ENCODE measurements at regions not wholly inside any gene's neighbourhood (a gene's known extent, or its start where the extent isn't known, plus 50 kb on each side); places are given as distances from the start of the nearest gene placed in this dataset.

GRCh38 chr4:115315182-115315581, 201.8 kb upstream of the NDST4 start:
- no peaks in the 10 kb centered on the region for H3K36me3 ChIP-seq (ENCODE audit: insufficient read depth, low read length)

GRCh38 chr4:115310641-115311040, 197.2 kb upstream of the NDST4 start:
- Histone ChIP-seq H3K27me3 (ENCODE audit: insufficient read depth, low read length) (no peaks in the 10 kb centered on the region), H3K79me2 (ENCODE audit: control insufficient read depth, insufficient read depth, low read length, unreplicated experiment) (no peaks in the 10 kb centered on the region), H3K27ac (ENCODE audit: low read depth, low read length) (no peak overlapping the region), H2AFZ (ENCODE audit: low read length, unreplicated experiment) (no peak overlapping the region), H3K36me3 (ENCODE audit: insufficient read depth, low read length) (no peaks in the 10 kb centered on the region), H3K4me3 (ENCODE audit: low read depth, low read length) (no peak overlapping the region), H3K4me1 (ENCODE audit: control insufficient read depth, insufficient read depth, low read length, unreplicated experiment) (no peaks in the 10 kb centered on the region)

More at GRCh38 chr4:115315182-115315581, 201.8 kb upstream of the NDST4 start:
- Histone ChIP-seq H3K27me3 (ENCODE audit: insufficient read depth, low read length) (no peaks in the 10 kb centered on the region), H3K79me2 (ENCODE audit: control insufficient read depth, insufficient read depth, low read length, unreplicated experiment) (no peaks in the 10 kb centered on the region), H3K27ac (ENCODE audit: low read depth, low read length) (no peak overlapping the region), H3K4me3 (ENCODE audit: low read depth, low read length) (no peak overlapping the region), H3K4me1 (ENCODE audit: control insufficient read depth, insufficient read depth, low read length, unreplicated experiment) (no peaks in the 10 kb centered on the region), H2AFZ (ENCODE audit: low read length, unreplicated experiment) (no peak overlapping the region)

GRCh38 chr4:115294717-115295116, 181.3 kb upstream of the NDST4 start:
- H3K36me3 ChIP-seq (ENCODE audit: insufficient read depth, low read length): no peaks in the 10 kb centered on the region
- no peaks in the 10 kb centered on the region for H3K4me1 ChIP-seq (ENCODE audit: control insufficient read depth, insufficient read depth, low read length, unreplicated experiment)
- H3K4me3 ChIP-seq (ENCODE audit: low read depth, low read length): no peak overlapping the region
- no peak overlapping the region for H3K27ac ChIP-seq (ENCODE audit: low read depth, low read length)
- H3K79me2 ChIP-seq (ENCODE audit: control insufficient read depth, insufficient read depth, low read length, unreplicated experiment): no peaks in the 10 kb centered on the region
- H2AFZ ChIP-seq (ENCODE audit: low read length, unreplicated experiment): no peak overlapping the region
- no peaks in the 10 kb centered on the region for H3K27me3 ChIP-seq (ENCODE audit: insufficient read depth, low read length)

- no peaks in the 10 kb centered on the region for H3K79me2 ChIP-seq (ENCODE audit: control insufficient read depth, insufficient read depth, low read length, unreplicated experiment)
- no peak overlapping the region for H2AFZ ChIP-seq (ENCODE audit: low read length, unreplicated experiment)
- H3K27me3 ChIP-seq (ENCODE audit: insufficient read depth, low read length): no peaks in the 10 kb centered on the region
- H3K4me3 ChIP-seq (ENCODE audit: low read depth, low read length): no peak overlapping the region
- no peak overlapping the region for H3K27ac ChIP-seq (ENCODE audit: low read depth, low read length)
- H3K36me3 ChIP-seq (ENCODE audit: insufficient read depth, low read length): no peaks in the 10 kb centered on the region
- no peaks in the 10 kb centered on the region for H3K4me1 ChIP-seq (ENCODE audit: control insufficient read depth, insufficient read depth, low read length, unreplicated experiment)
Measured at GRCh38 chr4:115293093-115293462, 179.7 kb upstream of the NDST4 start.

GRCh38 chr4:115292320-115293092, 179.1 kb upstream of the NDST4 start:
- no peaks in the 10 kb centered on the region for H3K4me1 ChIP-seq (ENCODE audit: control insufficient read depth, insufficient read depth, low read length, unreplicated experiment)
- no peak overlapping the region for H2AFZ ChIP-seq (ENCODE audit: low read length, unreplicated experiment)
- no peaks in the 10 kb centered on the region for H3K79me2 ChIP-seq (ENCODE audit: control insufficient read depth, insufficient read depth, low read length, unreplicated experiment)
- no peaks in the 10 kb centered on the region for H3K27me3 ChIP-seq (ENCODE audit: insufficient read depth, low read length)
- no peak overlapping the region for H3K4me3 ChIP-seq (ENCODE audit: low read depth, low read length)
- H3K36me3 ChIP-seq (ENCODE audit: insufficient read depth, low read length): no peaks in the 10 kb centered on the region
- no peak overlapping the region for H3K27ac ChIP-seq (ENCODE audit: low read depth, low read length)

- H3K36me3 ChIP-seq (ENCODE audit: insufficient read depth, low read length): no peaks in the 10 kb centered on the region
- H3K27ac ChIP-seq (ENCODE audit: low read depth, low read length): no peak overlapping the region
- H3K79me2 ChIP-seq (ENCODE audit: control insufficient read depth, insufficient read depth, low read length, unreplicated experiment): no peaks in the 10 kb centered on the region
- no peak overlapping the region for H2AFZ ChIP-seq (ENCODE audit: low read length, unreplicated experiment)
- H3K4me3 ChIP-seq (ENCODE audit: low read depth, low read length): no peak overlapping the region
- H3K4me1 ChIP-seq (ENCODE audit: control insufficient read depth, insufficient read depth, low read length, unreplicated experiment): no peaks in the 10 kb centered on the region
- H3K27me3 ChIP-seq (ENCODE audit: insufficient read depth, low read length): no peaks in the 10 kb centered on the region
Measured at GRCh38 chr4:115287426-115287825, 174.0 kb upstream of the NDST4 start.

- Histone ChIP-seq H3K4me3 (ENCODE audit: low read depth, low read length) (no peak overlapping the region), H3K27me3 (ENCODE audit: insufficient read depth, low read length) (no peaks in the 10 kb centered on the region), H3K36me3 (ENCODE audit: insufficient read depth, low read length) (no peaks in the 10 kb centered on the region), H3K27ac (ENCODE audit: low read depth, low read length) (no peak overlapping the region), H2AFZ (ENCODE audit: low read length, unreplicated experiment) (no peak overlapping the region), H3K4me1 (ENCODE audit: control insufficient read depth, insufficient read depth, low read length, unreplicated experiment) (no peaks in the 10 kb centered on the region), H3K79me2 (ENCODE audit: control insufficient read depth, insufficient read depth, low read length, unreplicated experiment) (no peaks in the 10 kb centered on the region)
Measured at GRCh38 chr4:115279330-115279729, 165.9 kb upstream of the NDST4 start.

- Histone ChIP-seq H3K27ac (ENCODE audit: low read depth, low read length) (no peak overlapping the region), H3K4me1 (ENCODE audit: control insufficient read depth, insufficient read depth, low read length, unreplicated experiment) (no peaks in the 10 kb centered on the region), H2AFZ (ENCODE audit: low read length, unreplicated experiment) (no peak overlapping the region)
Measured at GRCh38 chr4:115278830-115279229, 165.4 kb upstream of the NDST4 start.

GRCh38 chr4:115275615-115276014, 162.2 kb upstream of the NDST4 start:
- Histone ChIP-seq H3K27me3 (ENCODE audit: insufficient read depth, low read length) (no peaks in the 10 kb centered on the region), H3K79me2 (ENCODE audit: control insufficient read depth, insufficient read depth, low read length, unreplicated experiment) (no peaks in the 10 kb centered on the region), H3K36me3 (ENCODE audit: insufficient read depth, low read length) (no peaks in the 10 kb centered on the region), H3K27ac (ENCODE audit: low read depth, low read length) (no peak overlapping the region), H3K4me3 (ENCODE audit: low read depth, low read length) (no peak overlapping the region), H2AFZ (ENCODE audit: low read length, unreplicated experiment) (no peak overlapping the region), H3K4me1 (ENCODE audit: control insufficient read depth, insufficient read depth, low read length, unreplicated experiment) (no peaks in the 10 kb centered on the region)

More at GRCh38 chr4:115278830-115279229, 165.4 kb upstream of the NDST4 start:
- H3K79me2 ChIP-seq (ENCODE audit: control insufficient read depth, insufficient read depth, low read length, unreplicated experiment): no peaks in the 10 kb centered on the region
- no peaks in the 10 kb centered on the region for H3K27me3 ChIP-seq (ENCODE audit: insufficient read depth, low read length)
- no peaks in the 10 kb centered on the region for H3K36me3 ChIP-seq (ENCODE audit: insufficient read depth, low read length)
- no peak overlapping the region for H3K4me3 ChIP-seq (ENCODE audit: low read depth, low read length)

- Histone ChIP-seq H3K4me1 (ENCODE audit: control insufficient read depth, insufficient read depth, low read length, unreplicated experiment) (no peaks in the 10 kb centered on the region), H3K27ac (ENCODE audit: low read depth, low read length) (no peak overlapping the region), H3K36me3 (ENCODE audit: insufficient read depth, low read length) (no peaks in the 10 kb centered on the region), H2AFZ (ENCODE audit: low read length, unreplicated experiment) (no peak overlapping the region), H3K4me3 (ENCODE audit: low read depth, low read length) (no peak overlapping the region), H3K27me3 (ENCODE audit: insufficient read depth, low read length) (no peaks in the 10 kb centered on the region), H3K79me2 (ENCODE audit: control insufficient read depth, insufficient read depth, low read length, unreplicated experiment) (no peaks in the 10 kb centered on the region)
Measured at GRCh38 chr4:115274545-115274944, 161.1 kb upstream of the NDST4 start.

- no peaks in the 10 kb centered on the region for H3K79me2 ChIP-seq (ENCODE audit: control insufficient read depth, insufficient read depth, low read length, unreplicated experiment)
- no peak overlapping the region for H3K27ac ChIP-seq (ENCODE audit: low read depth, low read length)
- H3K4me3 ChIP-seq (ENCODE audit: low read depth, low read length): no peak overlapping the region
- H3K27me3 ChIP-seq (ENCODE audit: insufficient read depth, low read length): no peaks in the 10 kb centered on the region
- no peaks in the 10 kb centered on the region for H3K4me1 ChIP-seq (ENCODE audit: control insufficient read depth, insufficient read depth, low read length, unreplicated experiment)
- H3K36me3 ChIP-seq (ENCODE audit: insufficient read depth, low read length): no peaks in the 10 kb centered on the region
- H2AFZ ChIP-seq (ENCODE audit: low read length, unreplicated experiment): no peak overlapping the region
Measured at GRCh38 chr4:115272594-115272993, 159.2 kb upstream of the NDST4 start.

All from ACC112 (cell line).